ENCODE measurements at regions not wholly inside any gene's neighbourhood (a gene's known extent, or its start where the extent isn't known, plus 50 kb on each side); places are given as distances from the start of the nearest gene placed in this dataset.
"Not testable (repeated sequence)": the region's sequence is repeated elsewhere in the genome, so short reads cannot be mapped to it uniquely, and the experiment has no call there.

DNA sequence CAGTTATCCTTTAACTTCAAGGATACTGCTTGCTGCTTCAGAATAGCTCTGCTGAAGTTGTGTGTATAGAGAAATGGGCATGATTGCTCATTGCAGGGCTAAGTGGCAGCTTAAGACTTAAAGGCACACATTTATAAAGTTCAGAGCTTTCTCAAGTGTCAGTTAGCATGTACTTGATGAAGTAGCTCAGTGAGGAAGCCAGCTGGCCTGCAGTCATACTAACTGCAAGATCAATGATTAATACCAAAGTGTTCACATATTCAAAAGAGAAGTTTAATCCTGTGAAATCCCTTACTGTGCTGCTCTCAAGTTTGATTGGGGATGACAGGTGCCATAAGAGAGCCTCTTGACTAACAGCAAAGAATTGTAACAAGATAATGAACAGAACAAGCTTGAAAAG lies 483.4 kb upstream of the NUDT12 start:
- Histone ChIP-seq H3K9ac (no peak overlapping the region), H3K9me3 (no peaks in the 10 kb centered on the region), H3K4me3 (no peak overlapping the region), H3K27ac (no peak overlapping the region), H3K36me3 (no peaks in the 10 kb centered on the region), H3K4me2 (no peak overlapping the region), H3K27me3 (no peaks in the 10 kb centered on the region), H4K20me1 (no peaks in the 10 kb centered on the region), H3K4me1 (no peaks in the 10 kb centered on the region)
- no peak for TF ChIP-seq Cebpa-rat (IDR thresholded peaks at IDR 0.05)

DNA sequence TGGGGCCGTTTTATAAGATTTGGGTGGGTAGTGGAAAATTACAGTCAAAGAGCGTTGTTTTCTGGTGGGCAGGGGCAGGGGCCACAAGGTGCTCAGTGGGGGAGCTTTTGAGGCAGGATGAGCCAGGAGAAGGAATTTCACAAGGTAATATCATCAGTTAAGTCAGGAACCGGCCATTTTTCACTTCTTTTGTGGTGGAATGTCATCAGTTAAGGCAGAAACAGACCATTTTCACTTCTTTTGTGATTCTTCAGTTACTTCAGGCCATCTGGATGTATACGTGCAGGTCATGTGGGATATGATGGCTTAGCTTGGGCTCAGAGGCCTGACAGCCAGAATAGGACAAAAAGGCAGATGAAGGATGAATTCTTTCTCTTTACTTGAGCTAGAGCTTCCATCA lies 477.3 kb upstream of the NUDT12 start:
- H3K9ac ChIP-seq, H3K4me2 ChIP-seq, H3K9me3 ChIP-seq, H3K4me3 ChIP-seq, H3K27ac ChIP-seq, H3K4me1 ChIP-seq, H3K27me3 ChIP-seq, H4K20me1 ChIP-seq, H3K36me3 ChIP-seq: not testable (repeated sequence)

DNA sequence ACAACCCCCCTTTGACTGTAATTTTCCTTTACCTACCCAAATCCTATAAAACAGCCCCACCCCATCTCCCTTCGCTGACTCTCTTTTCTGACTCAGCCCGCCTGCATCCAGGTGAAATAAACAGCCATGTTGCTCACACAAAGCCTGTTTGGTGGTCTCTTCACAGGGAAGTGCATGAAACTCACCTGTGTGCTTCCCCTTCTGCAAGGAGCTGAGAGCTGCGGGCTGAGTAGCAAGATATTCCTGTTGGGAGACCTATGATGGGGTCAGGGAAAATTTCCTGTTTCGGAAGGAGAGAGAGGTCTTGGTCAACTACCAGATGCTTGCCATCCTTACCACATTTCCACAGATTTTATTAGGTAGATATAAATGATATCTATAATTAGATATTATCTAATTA lies 474.5 kb upstream of the NUDT12 start:
- not testable (repeated sequence) for H3K27ac ChIP-seq, H3K27me3 ChIP-seq, H3K4me1 ChIP-seq, H3K36me3 ChIP-seq, H3K9ac ChIP-seq, H3K9me3 ChIP-seq, H3K4me2 ChIP-seq, H3K4me3 ChIP-seq, H4K20me1 ChIP-seq

DNA sequence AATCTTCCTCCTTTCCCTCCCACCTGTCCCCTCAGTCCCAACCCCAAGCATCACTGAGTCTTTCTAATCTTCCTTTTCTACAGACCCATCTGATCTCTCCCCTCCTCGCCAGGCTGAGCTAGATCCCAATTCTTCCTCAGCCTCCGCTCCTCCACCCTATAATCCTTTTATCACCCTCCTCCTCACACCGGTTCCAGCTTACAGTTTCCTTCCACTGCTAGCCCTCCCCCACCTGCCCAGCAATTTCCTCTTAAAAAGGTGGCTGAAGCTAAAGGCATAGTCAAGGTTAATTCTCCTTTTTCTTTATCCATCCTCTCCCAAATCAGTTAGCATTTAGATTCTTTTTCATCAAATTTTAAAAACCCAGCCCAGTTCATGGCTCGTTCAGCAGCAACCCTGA lies 470.6 kb upstream of the NUDT12 start:
- not testable (repeated sequence) for H3K27me3 ChIP-seq, H3K4me3 ChIP-seq, H3K9me3 ChIP-seq, H3K9ac ChIP-seq, H3K27ac ChIP-seq, H3K4me1 ChIP-seq, H3K4me2 ChIP-seq, H4K20me1 ChIP-seq, H3K36me3 ChIP-seq

DNA sequence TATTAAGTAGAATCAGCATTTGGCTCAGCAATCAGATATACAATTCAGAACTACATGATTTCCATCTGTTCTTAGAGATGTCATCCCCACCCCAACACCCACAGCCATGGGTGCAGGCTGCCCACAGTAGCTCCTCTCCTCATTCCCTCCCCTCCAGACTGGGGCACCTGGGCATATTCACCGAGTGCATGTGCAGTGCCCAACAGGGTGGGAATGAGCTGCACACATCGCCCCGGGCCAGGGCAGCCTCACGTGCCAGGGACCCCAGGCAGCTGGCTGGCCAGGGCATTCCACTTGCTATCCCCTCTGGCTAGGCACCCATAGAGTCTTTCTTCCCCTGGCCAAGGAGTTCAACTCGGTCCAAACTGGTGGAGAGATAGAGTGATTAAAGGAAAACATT lies 461.9 kb upstream of the NUDT12 start:
- Histone ChIP-seq H4K20me1 (no peaks in the 10 kb centered on the region), H3K9ac (no peak overlapping the region), H3K4me2 (no peak overlapping the region), H3K27me3 (no peaks in the 10 kb centered on the region), H3K36me3 (no peaks in the 10 kb centered on the region), H3K4me3 (no peak overlapping the region), H3K9me3 (no peaks in the 10 kb centered on the region), H3K4me1 (no peaks in the 10 kb centered on the region), H3K27ac (no peak overlapping the region)
- TF ChIP-seq Cebpa-rat (IDR thresholded peaks at IDR 0.05) = no peak

DNA sequence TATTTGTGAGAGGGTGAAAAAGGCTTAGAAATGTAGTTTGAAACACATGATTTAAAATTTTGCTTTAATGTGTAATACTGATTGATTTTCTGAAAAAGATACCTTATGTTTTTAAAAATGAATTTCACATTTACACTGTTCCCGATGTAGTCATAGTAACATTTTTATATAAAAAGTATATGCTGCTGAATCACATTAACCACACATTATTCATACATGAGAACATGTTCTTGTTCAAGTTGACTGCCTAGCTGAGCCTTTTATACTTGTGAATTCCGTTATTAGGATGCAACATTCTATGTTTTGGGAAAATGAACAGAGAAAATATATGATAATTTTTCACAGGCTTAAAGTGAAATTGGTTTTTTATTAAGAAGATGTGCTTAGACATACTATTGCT lies 461.1 kb upstream of the NUDT12 start:
- Histone ChIP-seq H3K36me3 (no peaks in the 10 kb centered on the region), H3K4me3 (no peak overlapping the region), H4K20me1 (no peaks in the 10 kb centered on the region), H3K4me2 (no peak overlapping the region), H3K27me3 (no peaks in the 10 kb centered on the region), H3K9ac (no peak overlapping the region), H3K27ac (no peak overlapping the region), H3K9me3 (no peaks in the 10 kb centered on the region), H3K4me1 (no peaks in the 10 kb centered on the region)
- TF ChIP-seq Cebpa-rat (IDR thresholded peaks at IDR 0.05) = no peak

DNA sequence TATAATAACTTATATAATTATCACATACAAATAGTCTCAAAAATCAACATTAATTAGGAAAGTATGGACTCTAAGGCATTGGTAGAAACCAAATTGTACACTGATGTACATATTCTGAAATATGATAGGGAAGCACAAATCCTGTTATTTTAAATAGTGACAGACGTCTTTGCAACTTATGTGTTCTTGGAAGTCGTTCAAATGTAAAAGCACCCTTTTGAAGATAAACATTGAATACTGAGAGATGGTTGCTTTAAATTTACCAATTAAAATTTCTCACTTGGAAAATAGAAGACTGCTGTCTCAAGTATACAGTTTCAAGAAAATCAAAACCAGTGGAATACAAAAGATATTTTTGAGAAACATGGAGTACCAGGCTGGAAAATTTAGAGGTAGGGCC lies 457.4 kb upstream of the NUDT12 start:
- H3K27me3 ChIP-seq = no peaks in the 10 kb centered on the region
- H3K4me3 ChIP-seq = no peak overlapping the region
- no peaks in the 10 kb centered on the region for H3K4me1 ChIP-seq
- H3K9me3 ChIP-seq = peaks cover 5% of the 10 kb centered on the region; the same call in 1 of the 2 replicates
- H4K20me1 ChIP-seq = no peaks in the 10 kb centered on the region
- no peak overlapping the region for H3K27ac ChIP-seq
- no peaks in the 10 kb centered on the region for H3K36me3 ChIP-seq
- no peak for TF ChIP-seq Cebpa-rat (IDR thresholded peaks at IDR 0.05)
- no peak overlapping the region for H3K4me2 ChIP-seq
- H3K9ac ChIP-seq = no peak overlapping the region

DNA sequence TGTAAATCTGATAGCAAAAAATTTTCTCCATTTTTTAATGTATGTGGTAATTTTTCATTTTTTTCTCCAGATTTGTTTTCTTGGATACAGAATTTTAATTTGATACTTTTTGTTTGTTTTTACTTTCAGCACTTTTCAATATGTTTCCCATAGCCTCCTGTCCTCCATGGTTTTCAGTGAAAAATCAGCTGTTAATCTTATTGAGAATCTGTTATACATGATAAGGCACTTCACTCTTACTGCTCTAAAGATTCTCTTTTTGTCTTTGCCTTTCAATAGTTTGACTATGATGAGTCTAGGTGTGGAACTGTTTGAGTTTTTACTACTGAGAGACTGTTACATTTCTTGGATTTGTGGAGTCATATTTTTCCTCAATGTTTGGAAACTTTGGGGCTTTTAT lies 455.7 kb upstream of the NUDT12 start:
- no peaks in the 10 kb centered on the region for H3K4me1 ChIP-seq
- no peak overlapping the region for H3K9ac ChIP-seq
- no peak for TF ChIP-seq Cebpa-rat (IDR thresholded peaks at IDR 0.05)
- H3K36me3 ChIP-seq = no peaks in the 10 kb centered on the region
- H3K4me3 ChIP-seq = no peak overlapping the region
- no peaks in the 10 kb centered on the region for H4K20me1 ChIP-seq
- no peaks in the 10 kb centered on the region for H3K27me3 ChIP-seq
- no peak overlapping the region for H3K27ac ChIP-seq
- peaks cover 5% of the 10 kb centered on the region; the same call in 1 of the 2 replicates for H3K9me3 ChIP-seq
- H3K4me2 ChIP-seq = no peak overlapping the region

DNA sequence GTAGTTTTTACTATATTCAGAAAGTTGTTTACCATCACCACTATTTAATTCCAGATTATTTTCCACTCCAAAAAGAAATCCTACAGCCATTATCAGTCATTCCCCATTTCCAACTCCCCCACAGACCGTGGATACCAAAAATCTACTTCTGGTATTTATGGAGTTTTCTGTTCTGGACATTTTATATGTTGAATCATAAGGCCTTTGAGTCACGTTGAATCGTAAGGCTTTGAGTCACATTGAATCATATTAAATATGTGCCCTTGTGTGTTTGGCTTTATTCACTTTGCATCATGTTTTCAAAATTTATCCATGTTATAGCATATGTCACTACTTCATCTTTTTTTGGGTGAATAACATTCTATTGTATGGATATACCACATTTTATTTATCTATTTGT lies 454.1 kb upstream of the NUDT12 start:
- no peak overlapping the region for H3K4me3 ChIP-seq
- H3K9me3 ChIP-seq = peaks cover 5% of the 10 kb centered on the region; the same call in 1 of the 2 replicates
- no peaks in the 10 kb centered on the region for H3K27me3 ChIP-seq
- H3K4me1 ChIP-seq = no peaks in the 10 kb centered on the region
- TF ChIP-seq Cebpa-rat (IDR thresholded peaks at IDR 0.05) = no peak
- no peaks in the 10 kb centered on the region for H3K36me3 ChIP-seq
- no peak overlapping the region for H3K27ac ChIP-seq
- H3K9ac ChIP-seq = no peak overlapping the region
- no peak overlapping the region for H3K4me2 ChIP-seq
- H4K20me1 ChIP-seq = no peaks in the 10 kb centered on the region

DNA sequence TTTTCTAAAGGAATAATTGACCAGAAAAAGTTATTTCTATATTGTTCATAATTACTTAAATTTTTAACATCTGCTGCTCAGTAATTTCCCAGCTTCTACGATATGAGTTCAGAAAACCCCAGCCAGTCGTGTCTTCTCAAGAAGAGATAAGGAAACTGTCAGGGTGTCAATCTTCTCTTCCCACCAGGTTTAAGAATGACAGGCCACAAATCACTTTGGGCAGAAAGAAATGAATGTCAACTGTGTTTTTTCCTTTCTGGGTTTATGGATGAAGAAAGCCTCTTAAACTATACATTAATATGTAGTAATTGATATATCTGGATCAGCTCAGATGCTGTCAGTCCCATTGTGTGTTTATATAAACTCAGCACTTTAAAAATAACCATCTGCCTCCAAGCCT lies 453.2 kb upstream of the NUDT12 start:
- Histone ChIP-seq H3K36me3 (no peaks in the 10 kb centered on the region), H3K4me1 (no peaks in the 10 kb centered on the region), H4K20me1 (no peaks in the 10 kb centered on the region), H3K4me2 (no peak overlapping the region), H3K27me3 (no peaks in the 10 kb centered on the region), H3K27ac (no peak overlapping the region), H3K9ac (no peak overlapping the region), H3K9me3 (peaks cover 5% of the 10 kb centered on the region; the same call in 1 of the 2 replicates), H3K4me3 (no peak overlapping the region)
- no peak for TF ChIP-seq Cebpa-rat (IDR thresholded peaks at IDR 0.05)

DNA sequence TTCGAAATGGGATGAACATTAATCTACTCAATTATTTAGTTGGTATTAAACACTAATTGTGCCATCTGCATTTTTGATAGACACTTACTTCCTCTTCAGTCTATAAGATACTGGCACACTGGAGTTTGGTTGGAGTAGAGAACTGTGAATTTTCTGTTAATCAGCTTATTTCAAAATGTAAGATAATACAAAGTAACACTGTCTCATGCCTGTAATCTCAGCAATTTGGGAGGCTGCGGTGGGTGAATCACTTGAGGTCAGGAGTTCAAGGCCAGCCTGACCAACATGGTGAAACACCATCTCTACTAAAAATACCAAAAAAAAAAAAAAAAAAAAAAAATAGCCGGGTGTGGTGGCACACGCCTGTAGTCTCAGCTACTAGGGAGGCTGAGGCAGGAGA lies 440.2 kb upstream of the NUDT12 start:
- not testable (repeated sequence) for H3K36me3 ChIP-seq, H4K20me1 ChIP-seq, H3K4me1 ChIP-seq, H3K27me3 ChIP-seq, H3K9ac ChIP-seq, H3K4me2 ChIP-seq, H3K4me3 ChIP-seq, H3K27ac ChIP-seq, H3K9me3 ChIP-seq
